ENCODE measurements at regions not wholly inside any gene's neighbourhood (a gene's known extent, or its start where the extent isn't known, plus 50 kb on each side); places are given as distances from the start of the nearest gene placed in this dataset.
"Not testable (repeated sequence)": the region's sequence is repeated elsewhere in the genome, so short reads cannot be mapped to it uniquely, and the experiment has no call there.

GRCh38 chr5:86979811-86980411, 287.8 kb upstream of the RASA1 start:
- peak; percentile 48 for ATAC-seq

DNA sequence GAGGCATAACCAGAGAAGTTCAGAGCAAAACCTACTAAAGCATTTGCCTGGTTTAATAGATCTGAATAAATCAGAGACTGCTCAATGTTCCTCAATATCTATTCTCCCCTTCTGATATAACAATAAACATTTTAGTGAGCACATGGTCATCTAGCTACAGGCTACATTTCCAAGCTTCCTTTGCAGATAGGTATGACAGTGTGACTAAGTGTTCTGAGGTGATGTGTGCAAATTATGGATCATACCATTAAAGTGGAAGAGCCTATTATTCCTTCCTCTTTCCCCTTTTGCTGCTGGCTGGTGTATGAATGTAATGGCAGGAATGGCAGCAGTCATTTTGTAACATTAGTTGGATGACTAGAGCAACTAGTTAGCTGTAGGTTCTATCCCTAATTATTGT, 285.8 kb upstream of the RASA1 start:
- ATAC-seq: no peak

DNA sequence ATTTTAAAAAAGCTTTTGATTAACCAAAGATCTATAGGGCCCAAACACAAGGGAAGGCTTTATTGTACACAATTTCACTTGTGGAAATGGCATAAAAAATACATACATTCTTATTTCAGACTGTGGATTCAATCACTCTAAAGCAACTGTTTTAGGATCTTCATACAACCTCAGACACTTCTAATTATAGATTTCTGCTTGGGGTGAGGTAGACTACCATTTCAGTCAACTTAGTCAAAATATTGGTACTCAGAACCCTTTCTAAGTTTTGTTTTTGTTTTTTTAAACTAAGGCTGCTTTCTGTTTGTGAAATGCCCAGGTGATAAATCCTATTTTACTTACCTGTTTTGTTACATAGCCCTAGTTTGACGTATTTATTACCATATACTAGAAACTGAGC, 284.5 kb upstream of the RASA1 start:
- ATAC-seq: no peak

DNA sequence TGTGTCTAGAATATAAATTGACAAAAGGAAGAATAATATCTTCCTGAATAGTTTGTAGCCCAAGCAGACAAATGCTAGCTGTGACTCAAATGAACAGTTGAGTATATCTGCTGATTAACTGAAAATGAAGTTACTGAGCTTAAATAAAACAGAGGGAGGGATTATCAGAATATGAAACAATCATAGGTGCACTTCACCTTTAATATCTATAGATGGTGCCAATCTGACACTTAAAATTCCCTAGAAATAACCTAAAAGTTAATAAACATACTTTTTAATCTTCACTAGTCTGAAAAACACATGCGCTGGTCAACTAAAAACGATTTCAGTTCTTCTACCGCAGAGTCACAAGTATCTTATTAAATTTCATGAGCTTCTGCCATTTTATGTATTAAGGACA, 280.8 kb upstream of the RASA1 start:
- no peak for ATAC-seq

DNA sequence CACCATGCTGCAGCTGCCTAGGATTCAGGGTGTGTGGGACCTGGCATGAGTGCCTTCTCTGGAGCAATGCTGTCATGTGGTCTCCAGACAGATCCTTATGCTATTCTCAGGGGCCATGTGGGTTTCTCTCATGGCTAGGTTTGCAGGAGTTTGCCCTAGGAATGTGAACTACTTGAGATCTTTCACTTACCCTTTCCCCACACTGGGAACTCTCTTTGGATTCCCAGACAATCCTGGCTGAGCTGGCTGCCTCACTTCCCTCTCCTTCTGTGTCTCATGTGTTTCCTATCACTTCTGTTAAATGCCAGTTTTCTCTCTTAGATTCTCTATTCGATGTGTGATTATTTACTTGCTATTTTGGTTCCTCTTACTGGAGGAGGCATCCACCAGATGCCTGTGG, 270.2 kb upstream of the RASA1 start:
- ATAC-seq: no peak

DNA sequence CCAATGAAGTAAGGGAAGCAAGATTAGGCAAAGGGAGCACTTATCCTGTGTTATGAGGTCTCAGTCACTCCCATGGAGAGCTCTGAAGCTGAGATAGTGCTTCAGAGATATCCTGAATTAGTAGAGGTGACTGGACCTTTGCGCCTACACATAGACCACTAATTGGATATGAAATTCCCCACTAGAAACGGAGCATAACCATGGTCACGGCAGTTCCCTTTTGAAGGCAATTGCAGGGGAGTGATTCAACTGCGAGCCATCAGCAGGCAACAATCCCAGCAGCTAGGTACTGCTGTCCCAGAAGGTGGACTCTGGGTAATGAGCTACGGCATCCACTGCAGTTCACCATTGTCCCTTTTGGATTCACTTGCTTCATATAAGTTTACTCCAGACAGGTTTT, 267.7 kb upstream of the RASA1 start:
- no peak for ATAC-seq

DNA sequence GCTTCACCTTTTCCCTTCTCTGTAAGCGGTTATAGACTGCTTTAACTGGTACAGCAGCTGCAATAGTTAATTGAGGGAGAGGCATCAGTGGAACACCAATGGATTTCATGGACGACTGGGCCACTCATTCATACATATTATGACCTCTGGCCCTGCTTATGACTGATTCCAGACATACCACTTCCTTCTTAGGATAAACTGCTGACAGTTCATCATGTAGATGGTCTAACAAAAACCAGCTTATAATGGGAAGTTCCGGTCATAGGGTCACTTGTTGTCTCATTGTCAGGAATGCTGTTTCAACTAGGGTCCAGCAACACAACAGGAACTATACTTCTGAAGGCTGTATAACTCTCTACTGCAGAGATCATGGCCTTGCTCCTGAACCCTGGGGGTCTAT, 265.2 kb upstream of the RASA1 start:
- ATAC-seq: no peak

DNA sequence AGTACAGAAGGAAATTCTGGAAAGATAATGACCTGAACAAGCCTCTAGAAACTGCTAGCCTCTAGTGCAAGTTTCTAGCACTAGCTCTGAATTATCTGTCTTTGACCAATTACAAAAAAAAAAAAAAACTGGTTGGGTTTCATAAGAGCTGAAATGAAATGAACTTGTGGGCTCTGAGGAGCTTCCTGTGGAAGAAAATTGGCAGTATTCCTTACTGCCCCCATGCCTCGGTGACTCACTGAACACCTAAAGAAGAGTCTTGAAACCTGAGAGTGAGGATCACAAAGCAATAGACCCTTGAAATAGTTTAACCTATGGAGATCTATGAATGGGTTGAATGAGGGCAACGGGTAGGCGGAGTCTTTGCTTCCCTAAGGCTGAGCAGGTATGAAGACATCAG, 263.6 kb upstream of the RASA1 start:
- no peak for ATAC-seq

- no peak for ATAC-seq
These were observed 259.9 kb upstream of the RASA1 start for GRCh38 chr5:87007737-87008136.

GRCh38 chr5:87008751-87009560, 258.7 kb upstream of the RASA1 start:
- no peak for ATAC-seq

DNA sequence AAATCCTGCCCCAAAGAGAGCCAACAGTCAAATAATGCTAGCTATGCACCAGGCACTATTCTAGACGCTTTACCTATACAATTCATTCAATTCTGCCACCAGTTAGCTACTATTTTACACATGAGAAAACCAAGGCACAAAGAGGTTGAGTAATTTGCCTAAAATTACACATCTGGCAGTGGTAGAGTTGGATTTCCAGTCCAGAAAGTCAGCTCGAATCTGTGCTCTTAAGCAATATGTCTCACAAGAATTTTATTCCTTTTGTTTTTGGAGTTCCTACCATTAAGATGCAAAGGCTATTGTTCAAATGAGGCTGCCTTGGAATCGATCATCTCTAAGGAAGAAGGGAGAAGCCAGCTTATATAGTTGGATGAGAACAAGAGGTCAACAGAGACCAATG, 256.9 kb upstream of the RASA1 start:
- ATAC-seq: no peak

GRCh38 chr5:87015901-87016300, 251.8 kb upstream of the RASA1 start:
- ATAC-seq: no peak

DNA sequence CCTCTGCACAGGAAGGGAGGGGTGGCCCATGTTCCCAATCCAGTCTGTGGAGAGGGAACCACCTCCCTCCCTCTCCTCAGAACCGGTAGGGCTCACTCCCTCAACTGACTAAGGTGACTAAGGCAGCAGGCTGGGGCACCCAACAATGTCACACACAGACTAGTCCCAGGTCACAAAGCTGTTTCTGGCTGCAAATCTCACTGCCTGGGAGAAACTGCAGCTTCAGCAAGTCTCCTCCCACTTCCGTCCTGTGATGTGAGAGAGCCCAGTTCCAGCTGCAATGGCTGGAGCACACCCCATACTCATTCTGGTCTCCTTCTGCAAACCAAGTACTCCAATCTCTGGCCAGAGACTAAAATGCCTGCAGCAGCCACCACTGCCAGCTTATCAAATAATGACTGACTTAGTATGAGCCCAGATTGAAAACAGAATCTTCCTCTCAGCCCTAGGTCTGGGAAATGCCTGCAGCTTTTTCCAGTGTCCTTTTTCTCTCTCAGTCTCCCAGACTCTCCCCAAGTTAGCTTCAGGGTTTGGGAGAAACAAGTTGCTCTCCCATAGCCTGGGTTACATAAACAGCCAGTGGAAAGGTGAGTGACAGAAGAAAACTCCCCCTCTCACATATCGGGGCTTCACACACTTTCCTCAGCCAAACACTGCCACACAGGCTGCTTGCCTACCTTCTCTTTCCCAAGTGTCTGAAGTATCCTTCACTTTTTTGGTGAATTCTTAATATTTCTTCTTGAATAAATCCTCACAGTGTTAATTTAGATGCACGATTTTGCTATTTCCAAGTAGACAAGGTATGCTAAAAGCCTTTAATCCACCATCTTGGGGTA, 247.4 kb upstream of the RASA1 start:
- ATAC-seq: peak; percentile 92

- ATAC-seq: no peak
These were observed 245.3 kb upstream of the RASA1 start for GRCh38 chr5:87022415-87022814.

GRCh38 chr5:87027570-87027969, 240.1 kb upstream of the RASA1 start:
- no peak for ATAC-seq

DNA sequence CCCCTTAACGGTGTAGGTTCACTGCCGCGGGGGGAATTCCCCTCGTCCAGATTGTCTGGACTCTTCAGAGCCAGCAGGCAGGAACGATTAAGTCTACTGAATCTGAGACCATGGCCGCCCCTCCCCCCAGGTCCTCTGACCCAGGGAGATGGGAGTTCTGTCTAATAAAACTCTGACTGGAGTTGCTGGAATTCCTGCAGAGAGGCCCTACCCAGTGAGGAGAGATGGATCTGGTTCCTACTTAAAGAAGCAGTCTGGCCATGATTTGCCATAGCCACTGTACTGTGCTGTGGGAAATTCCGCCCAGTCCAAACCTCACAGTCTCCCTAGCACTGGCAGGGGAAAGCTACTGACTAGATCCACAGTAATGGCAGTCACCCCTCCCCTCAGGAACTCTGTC, 237.7 kb upstream of the RASA1 start:
- ATAC-seq: no peak

DNA sequence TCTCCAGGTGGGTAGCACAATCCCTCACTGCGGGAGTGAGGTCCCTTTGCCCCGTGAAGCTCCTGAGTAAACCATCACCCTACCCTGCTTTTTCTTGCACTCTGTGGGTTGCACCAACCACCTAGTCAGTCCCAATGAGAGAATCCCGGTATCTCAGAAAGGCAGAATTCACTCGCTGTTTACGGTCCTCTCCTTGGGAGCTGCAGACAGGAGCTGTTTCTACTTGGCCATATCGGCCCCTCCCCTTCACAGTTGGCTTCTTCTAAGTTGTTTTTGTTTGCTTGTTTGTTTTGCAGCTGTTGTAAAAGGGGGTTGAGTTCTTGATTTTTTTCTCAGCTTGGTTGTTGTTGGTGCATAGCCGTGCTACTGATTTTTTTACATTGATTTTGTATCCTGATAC, 237.0 kb upstream of the RASA1 start:
- ATAC-seq: no peak

GRCh38 chr5:87034557-87034956, 233.1 kb upstream of the RASA1 start:
- no peak for ATAC-seq

- no peak for ATAC-seq
These were observed 225.1 kb upstream of the RASA1 start for GRCh38 chr5:87042554-87042953.

GRCh38 chr5:87048156-87048555, 219.5 kb upstream of the RASA1 start:
- ATAC-seq: no peak

GRCh38 chr5:87049012-87049411, 218.7 kb upstream of the RASA1 start:
- ATAC-seq: not testable (repeated sequence)

DNA sequence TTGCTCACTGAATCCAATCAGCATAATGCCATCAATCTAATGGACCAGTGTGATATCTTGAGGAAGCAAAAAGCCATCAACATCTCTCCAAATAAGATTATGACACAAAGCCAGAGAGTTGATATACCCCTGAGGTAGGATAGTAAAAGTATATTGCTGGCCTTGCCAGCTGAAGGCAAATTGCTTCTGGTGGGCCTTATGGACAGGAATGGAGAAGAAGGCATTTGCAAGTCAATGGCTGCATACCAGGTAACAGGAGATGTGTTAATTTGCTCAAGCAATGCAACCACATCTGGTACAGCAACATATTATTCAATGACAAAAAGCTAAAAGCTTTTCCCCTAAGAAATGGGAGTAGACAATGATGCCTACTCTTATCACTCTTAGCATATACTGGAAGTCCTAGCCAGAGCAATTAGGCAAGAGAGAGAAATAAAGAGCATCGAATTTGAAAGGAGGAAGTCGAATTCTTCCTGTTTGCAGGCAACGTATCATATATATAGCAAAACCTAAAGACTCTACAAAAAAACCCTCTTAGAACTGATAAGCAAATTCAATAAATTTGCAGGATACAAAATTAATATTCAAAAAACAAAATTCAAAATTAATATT, 216.1 kb upstream of the RASA1 start:
- ATAC-seq: no peak

DNA sequence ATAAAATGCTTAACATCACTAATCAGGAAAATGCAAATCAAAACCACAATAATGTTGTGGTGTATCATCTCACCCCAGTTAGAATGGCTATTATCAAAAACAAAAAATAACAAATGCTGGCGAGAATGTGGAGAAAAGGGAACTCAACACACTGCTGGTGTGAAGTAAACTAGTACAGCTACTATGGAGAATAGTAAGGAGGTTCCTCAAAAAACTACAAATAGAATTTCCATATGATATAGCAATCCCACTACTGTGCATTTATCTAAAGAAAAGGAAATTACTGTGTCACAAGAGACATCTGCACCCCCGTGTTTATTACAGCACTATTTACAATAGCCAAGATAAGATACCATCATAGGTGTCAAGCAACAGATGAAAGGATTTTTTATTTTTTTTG, 214.5 kb upstream of the RASA1 start:
- no peak for ATAC-seq
